ENCODE measurements at regions not wholly inside any gene's neighbourhood (a gene's known extent, or its start where the extent isn't known, plus 50 kb on each side); places are given as distances from the start of the nearest gene placed in this dataset.

DNA sequence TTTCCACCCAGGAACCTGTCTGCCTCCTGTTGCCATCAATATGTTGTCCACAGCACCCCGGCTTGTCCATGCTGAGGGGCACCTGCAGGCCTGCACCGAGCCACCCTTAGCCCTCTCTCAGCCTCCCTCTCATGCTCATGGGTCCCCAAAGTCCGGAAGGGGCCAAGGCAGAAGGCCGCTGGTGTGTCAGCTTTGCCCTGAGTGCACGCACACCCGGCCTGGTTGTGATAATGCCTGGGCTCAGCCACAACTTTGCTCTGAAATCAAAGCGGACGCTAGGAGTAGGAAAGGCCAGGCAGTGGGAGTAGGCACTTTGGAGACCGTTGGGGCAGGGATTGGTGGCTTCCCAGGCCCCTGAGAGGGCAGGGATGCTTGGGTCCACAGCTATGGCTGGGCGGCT is 201.8 kb upstream of the NUDT12 start:
- TF ChIP-seq, protein P1, sequence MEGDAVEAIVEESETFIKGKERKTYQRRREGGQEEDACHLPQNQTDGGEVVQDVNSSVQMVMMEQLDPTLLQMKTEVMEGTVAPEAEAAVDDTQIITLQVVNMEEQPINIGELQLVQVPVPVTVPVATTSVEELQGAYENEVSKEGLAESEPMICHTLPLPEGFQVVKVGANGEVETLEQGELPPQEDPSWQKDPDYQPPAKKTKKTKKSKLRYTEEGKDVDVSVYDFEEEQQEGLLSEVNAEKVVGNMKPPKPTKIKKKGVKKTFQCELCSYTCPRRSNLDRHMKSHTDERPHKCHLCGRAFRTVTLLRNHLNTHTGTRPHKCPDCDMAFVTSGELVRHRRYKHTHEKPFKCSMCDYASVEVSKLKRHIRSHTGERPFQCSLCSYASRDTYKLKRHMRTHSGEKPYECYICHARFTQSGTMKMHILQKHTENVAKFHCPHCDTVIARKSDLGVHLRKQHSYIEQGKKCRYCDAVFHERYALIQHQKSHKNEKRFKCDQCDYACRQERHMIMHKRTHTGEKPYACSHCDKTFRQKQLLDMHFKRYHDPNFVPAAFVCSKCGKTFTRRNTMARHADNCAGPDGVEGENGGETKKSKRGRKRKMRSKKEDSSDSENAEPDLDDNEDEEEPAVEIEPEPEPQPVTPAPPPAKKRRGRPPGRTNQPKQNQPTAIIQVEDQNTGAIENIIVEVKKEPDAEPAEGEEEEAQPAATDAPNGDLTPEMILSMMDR (IDR thresholded peaks at IDR 0.05), result no peak
- Histone ChIP-seq H3K4me3 (ENCODE audit: low read depth in 1 of 2, low read length in 1 of 2) (no peak overlapping the region), H3K4me1 (ENCODE audit: control insufficient read depth in 1 of 2, insufficient read depth in 1 of 2, low read depth in 1 of 2, low read length in 1 of 2) (no peaks in the 10 kb centered on the region)

DNA sequence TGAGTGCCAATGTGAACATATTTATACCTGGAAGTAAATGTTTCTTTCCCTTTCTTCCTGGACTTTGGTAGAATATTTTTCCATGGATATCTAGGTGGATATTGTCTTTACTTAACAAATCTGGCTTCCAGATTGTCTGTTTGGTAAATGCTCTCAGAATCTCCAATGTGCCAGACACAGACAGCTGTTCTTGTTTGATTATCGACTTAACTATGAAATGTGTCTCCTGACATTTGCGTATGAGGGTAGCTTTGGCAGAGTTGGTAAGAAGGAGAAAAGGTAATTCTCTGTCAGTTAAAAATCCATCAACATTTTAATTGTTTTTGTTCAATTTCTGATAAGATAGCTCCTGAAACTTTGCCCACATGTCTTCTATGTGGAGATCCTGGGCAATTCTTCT is 196.4 kb upstream of the NUDT12 start:
- Histone ChIP-seq H3K27me3 (no peaks in the 10 kb centered on the region), H3K4me1 (ENCODE audit: control insufficient read depth in 1 of 2, insufficient read depth in 1 of 2, low read depth in 1 of 2, low read length in 1 of 2) (no peaks in the 10 kb centered on the region), H3K9me3 (no peaks in the 10 kb centered on the region), H3K36me3 (no peaks in the 10 kb centered on the region), H3K27ac (no peak overlapping the region), H3K4me3 (ENCODE audit: low read depth in 1 of 2, low read length in 1 of 2) (no peak overlapping the region)
- TF ChIP-seq, protein P1 (IDR thresholded peaks at IDR 0.05), result no peak

More for the DNA sequence above, 201.8 kb upstream of the NUDT12 start:
- H3K27me3 ChIP-seq, result no peaks in the 10 kb centered on the region
- H3K9me3 ChIP-seq, result no peaks in the 10 kb centered on the region
- no peaks in the 10 kb centered on the region for H3K36me3 ChIP-seq
- H3K27ac ChIP-seq, result no peak overlapping the region

DNA sequence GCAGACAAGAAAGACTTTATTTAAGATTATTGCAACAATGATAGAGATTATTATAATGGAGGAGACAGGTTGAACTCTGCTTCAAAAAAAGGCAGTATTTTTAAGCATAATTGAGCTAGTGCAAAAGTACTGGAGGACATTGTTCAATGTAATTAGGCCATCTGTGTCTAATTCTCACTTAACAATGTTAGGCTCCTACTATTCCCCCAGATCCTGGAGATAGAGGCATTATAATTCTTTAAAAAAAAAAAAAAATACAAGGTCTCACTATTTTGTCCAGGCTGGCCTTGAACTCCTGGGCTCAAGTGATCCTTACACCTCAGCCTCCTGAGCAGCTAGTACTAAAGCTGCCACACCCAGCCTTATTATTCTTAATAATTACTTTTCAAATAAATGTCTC is 193.4 kb upstream of the NUDT12 start:
- no peaks in the 10 kb centered on the region for H3K27me3 ChIP-seq
- H3K27ac ChIP-seq, result no peak overlapping the region
- no peak overlapping the region for H3K4me3 ChIP-seq (ENCODE audit: low read depth in 1 of 2, low read length in 1 of 2)
- H3K36me3 ChIP-seq, result no peaks in the 10 kb centered on the region
- no peaks in the 10 kb centered on the region for H3K4me1 ChIP-seq (ENCODE audit: control insufficient read depth in 1 of 2, insufficient read depth in 1 of 2, low read depth in 1 of 2, low read length in 1 of 2)
- TF ChIP-seq, protein P1 (IDR thresholded peaks at IDR 0.05), result no peak
- H3K9me3 ChIP-seq, result no peaks in the 10 kb centered on the region

DNA sequence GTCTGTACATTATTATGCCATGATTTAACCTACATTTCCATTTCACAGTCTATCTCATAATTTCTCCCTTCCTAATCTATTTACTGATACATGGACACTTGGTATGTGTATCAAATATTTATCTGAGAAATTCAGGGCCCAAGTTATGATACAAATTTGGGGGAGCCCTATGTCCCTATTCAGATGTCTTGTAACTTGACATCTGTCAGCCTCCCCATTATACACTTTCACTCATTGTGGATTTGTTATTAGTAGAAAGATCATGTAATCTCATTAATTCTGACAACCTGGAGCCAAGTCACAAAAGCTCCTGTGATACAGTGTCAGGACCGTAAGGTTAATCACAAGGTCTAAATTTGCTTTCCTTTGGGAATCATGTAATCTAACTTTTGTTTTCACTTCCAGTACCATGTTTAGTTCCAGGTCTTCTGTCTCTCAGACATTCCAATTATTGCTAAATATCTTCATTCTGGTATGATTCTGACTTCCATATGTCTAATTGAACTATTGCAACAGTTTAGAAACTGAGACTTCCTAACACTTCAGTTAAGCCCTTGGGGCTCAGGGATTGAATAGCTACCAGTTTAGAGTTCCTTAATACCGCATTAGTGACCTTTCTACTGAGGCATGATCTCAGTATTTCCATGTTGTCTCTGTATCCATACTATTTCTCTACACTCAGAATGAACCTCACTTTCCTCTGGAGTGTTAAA is 182.9 kb upstream of the NUDT12 start:
- Histone ChIP-seq H3K36me3 (no peaks in the 10 kb centered on the region), H3K9me3 (no peaks in the 10 kb centered on the region), H3K27me3 (no peaks in the 10 kb centered on the region), H3K4me3 (ENCODE audit: low read depth in 1 of 2, low read length in 1 of 2) (no peak overlapping the region), H3K27ac (no peak overlapping the region), H3K4me1 (ENCODE audit: control insufficient read depth in 1 of 2, insufficient read depth in 1 of 2, low read depth in 1 of 2, low read length in 1 of 2) (no peaks in the 10 kb centered on the region)
- TF ChIP-seq, protein P1 (IDR thresholded peaks at IDR 0.05), result no peak

DNA sequence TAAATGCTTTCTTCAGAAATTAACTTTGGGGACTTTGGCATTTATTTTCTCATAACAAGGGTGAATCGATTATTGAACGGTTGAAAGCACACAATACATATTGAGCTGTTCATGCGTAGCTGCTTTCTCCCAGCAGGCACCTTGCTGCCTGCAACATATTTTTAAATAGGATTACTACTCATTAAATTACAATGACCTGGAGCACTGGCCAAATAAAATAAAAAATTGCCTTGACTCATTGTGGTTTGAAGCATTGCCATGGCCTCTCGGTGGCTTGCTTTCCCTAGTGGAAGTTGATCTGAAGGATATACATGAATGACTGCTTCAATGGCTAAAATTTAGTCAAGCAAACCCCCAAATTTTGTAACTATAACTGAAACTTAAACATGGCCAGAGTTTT is 181.6 kb upstream of the NUDT12 start:
- no peak overlapping the region for H3K4me3 ChIP-seq (ENCODE audit: low read depth in 1 of 2, low read length in 1 of 2)
- H3K4me1 ChIP-seq (ENCODE audit: control insufficient read depth in 1 of 2, insufficient read depth in 1 of 2, low read depth in 1 of 2, low read length in 1 of 2), result no peaks in the 10 kb centered on the region
- TF ChIP-seq, protein P1 (IDR thresholded peaks at IDR 0.05), result no peak

More for the DNA sequence above, 181.6 kb upstream of the NUDT12 start:
- no peaks in the 10 kb centered on the region for H3K36me3 ChIP-seq
- H3K27ac ChIP-seq, result no peak overlapping the region
- H3K27me3 ChIP-seq, result no peaks in the 10 kb centered on the region
- H3K9me3 ChIP-seq, result no peaks in the 10 kb centered on the region

Measured in neutrophil (primary cell).